Muscle of arm (tissue), 1 donor: ENCODE measurements at regions not wholly inside any gene's neighbourhood (a gene's known extent, or its start where the extent isn't known, plus 50 kb on each side); places are given as distances from the start of the nearest gene placed in this dataset.
"Not testable (repeated sequence)": the region's sequence is repeated elsewhere in the genome, so short reads cannot be mapped to it uniquely, and the experiment has no call there.

ENCODE experiments used
- DNase-seq: peaks from one replicate; pipeline ENCODE4 v3.0.0-alpha.2; 2013

DNA sequence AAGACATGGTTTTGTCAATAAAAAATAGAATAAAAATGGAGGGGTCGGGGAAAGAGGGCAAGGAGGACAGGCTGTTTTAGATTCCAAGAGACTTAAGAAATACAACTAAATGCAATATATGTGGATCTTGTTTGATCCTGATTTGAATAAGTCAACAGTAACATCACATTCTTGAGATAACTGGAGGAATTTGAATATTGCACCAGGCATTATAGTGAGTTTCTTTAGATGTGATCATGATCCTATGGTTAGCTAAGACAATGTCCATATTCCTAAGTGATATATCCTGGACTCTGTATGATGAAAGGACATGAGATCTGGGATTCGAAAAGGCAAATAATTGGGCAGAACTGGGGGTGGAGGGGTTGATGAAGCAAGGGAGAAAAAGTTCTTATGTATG is 311.8 kb downstream of the PLPP3 start:
- no peak for DNase-seq

DNA sequence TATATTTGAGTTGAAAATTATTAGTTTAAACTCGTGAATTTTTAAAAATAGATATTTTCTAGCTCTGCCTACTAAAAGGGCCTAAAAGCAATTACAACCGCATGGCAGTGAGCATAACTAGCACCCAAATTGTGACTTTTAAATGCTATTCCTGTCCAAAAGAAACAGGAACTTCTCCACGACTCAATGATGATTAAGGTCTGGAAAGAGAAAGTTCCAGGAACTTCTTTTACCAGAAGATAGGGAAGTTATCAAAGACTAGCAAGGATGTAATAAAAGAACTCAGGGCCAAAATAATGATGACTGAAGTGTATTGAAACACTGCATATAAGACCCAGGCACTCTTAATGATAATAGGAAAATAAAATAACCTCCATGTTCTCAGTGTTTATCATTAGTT is 313.0 kb downstream of the PLPP3 start:
- no peak for DNase-seq

DNA sequence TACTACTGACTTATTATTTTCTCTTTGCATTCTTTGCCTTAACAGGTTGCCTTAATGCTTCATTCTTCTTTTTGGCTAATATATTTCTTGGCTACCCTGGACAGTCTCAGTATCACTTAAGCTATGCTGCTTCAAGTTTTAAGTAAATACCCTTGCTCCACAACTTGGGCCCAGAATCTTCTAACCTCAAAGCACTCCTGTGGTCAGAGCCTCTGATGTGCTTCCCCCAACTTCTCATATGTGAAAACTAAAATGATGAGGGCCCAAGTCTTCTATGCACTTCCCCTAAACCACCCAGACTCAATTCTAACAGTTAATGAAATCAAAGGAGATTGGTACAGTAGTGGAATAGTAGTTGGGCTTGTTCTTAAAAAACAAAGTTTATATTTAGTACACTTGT is 314.1 kb downstream of the PLPP3 start:
- DNase-seq = no peak

DNA sequence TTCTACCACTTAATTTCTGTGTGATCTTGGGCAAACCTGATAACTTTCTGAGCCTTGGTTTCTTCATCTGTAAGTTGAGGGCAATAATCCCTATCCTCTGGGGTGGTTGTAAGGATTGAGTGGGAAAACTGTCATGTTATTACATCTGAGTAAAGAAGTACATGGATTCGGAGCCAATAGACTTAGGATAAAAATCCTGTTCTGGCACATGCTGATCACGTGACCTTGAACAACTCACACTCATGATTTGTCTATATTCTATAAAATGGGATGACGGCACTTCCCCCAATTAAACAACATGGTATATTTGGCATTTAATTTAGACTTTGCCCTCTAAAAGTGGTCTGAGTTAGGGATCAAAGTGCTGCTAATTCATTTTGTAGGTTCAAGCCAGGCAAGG is 315.5 kb downstream of the PLPP3 start:
- DNase-seq = no peak

DNA sequence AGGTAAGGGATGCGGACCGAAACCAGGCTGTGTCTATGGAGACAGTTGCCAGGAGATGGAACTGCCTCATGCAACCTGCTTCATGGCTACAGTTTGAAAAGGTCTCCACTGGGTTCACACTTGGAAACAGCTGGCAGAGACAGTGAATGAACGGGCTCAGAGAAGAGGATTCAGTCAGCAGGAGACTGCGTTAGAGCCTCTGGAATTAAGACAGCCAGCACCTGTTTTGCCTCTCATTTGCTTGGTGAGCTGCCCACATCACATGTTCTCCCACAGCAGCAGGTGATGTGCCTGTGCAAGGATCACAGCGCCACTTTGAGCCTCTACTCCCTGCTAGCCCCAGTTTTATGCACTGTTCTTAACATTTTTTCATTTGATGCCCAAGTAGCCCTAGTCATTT is 321.0 kb downstream of the PLPP3 start:
- peak; percentile 31 for DNase-seq

DNA sequence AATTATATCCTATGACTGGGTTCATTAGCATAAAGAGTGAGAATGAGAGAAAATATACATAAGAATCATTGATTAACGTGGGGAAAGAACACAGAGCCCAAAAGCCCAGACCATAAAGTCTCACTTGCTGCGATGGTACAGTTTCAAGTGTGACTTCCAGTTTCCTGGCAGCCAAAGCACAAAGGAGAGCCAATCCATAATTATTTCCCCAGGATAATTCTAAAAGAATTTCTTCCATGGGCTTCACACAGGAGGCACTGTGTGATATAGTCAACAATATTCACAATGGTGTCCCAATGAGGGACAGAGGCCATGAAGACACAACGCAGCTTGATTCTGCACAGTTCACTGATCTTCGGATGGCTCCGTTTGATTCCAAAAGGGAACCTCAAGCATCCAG is 321.6 kb downstream of the PLPP3 start:
- peak; percentile 21 for DNase-seq

DNA sequence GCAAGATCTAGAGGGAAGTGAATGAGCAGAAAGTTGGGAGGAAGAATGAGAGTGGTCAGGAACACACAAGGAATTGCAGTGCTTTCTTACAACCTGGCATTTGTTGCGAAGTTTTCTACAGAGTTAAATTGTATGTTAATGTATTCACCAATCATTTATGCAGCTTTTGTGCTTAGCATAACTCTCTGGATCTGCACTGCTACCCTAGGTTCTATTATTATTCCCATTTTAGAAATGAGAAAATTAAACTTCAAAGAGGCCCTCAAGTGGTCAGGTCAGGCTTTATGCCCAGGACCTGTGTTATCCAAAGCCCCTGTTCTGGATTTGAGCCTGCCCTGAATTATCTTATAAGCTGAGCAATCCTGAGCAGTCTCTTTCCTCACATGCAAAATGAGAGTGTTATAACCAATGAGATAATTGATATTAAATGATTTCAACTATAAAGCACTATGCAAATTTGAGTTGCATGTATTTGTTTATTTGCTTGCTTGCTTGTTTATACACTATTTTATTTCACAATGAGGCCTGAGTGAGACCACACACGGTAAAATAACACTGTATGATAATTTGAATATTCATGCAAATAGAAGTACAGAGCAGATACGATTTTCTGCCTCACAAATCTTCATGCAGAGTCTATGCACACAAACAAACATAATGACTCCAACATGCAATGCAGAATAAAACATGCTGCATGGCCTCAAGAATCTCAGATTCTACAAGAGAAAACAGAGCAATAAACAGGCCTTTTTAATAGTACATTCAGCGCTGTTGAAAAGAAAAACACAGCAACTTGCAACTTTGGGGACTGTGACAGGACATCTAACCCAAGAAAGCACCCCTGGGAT is 323.0 kb downstream of the PLPP3 start:
- DNase-seq = no peak

DNA sequence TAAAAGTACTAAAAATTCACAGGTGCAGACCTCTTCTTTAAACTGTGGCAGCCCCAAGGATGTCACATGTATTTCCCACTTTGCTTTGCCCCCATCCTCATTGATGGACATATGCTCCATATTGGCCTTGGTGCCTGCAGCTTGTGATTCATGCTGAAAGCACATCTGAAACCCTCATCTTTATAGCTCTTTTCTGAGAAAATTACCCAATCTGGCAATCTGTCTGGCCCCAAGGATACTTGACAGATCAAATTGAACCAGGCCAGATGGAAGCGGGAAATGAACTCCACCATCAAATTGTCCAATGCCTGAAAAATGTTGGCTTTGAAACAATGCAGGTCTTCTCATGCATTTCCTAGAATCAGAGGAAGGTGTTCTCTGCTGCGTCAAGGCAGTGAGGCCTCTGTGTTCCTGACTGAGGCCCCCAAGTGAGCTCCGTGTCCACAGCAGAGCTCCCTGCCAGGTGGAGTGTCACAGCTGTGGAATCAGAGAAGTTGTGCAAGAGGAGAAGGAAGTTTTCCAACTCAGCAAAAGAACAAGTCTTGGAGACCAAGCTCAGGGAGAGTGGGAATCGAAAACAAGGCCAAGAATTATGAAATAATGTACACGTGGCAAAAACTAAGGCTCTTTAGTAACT is 323.7 kb downstream of the PLPP3 start:
- DNase-seq = peak; percentile 94

DNA sequence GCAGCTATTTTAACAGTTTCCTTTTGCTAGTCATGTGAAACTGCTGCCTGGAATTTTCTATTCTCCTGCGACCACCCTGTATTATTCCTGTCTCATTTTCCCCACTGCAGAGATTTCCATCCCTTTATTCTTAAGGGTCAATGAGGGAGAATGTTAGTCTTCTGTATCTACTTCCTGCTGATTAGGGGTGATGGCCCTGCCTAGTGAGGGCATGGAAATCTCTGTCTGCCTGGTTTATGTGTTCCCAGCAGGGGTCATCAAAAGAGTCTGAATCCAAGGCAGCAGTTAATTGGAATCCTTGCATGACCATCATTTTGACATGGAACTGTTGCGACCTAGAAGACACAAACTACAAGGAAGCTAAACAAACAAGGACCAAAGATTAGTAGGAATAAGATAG is 325.2 kb downstream of the PLPP3 start:
- DNase-seq = no peak

DNA sequence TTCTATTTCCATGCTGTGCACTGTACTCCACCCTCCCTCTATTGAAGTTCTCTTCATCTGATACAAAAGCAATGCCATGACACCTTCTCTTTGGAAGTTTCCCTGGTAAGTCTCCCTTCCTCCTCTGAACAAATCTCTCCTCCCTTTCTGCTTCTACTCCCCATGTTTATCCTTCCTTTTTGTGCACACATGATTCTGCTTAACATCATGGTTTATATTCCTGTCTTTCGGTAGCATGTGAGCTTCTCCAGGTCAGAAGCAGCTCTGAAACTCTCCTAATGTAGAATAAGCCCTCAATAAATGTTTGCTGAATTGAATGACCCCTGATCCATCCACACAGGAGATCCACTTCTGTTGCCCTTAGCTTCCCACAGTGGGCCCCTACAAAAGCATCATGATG is 328.6 kb downstream of the PLPP3 start:
- no peak for DNase-seq

DNA sequence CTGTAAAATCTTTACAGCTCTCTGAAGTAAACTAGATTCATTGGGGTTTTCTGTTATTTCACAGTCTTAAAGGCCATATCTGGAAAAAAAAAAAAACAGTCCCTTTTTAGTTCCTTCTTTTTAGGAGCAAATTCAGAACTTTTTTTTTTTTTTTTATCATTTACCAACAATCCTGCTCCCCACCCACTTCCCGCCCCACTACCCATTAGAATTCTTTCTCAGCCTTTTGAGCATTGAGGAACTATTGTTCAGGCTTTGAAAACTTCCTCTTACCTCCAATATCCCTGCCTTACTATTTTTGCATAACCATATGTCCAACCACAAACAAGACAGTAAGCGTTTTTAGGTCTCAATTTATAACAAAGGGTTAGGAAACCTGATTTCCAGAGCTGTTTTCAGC is 330.1 kb downstream of the PLPP3 start:
- no peak for DNase-seq

DNA sequence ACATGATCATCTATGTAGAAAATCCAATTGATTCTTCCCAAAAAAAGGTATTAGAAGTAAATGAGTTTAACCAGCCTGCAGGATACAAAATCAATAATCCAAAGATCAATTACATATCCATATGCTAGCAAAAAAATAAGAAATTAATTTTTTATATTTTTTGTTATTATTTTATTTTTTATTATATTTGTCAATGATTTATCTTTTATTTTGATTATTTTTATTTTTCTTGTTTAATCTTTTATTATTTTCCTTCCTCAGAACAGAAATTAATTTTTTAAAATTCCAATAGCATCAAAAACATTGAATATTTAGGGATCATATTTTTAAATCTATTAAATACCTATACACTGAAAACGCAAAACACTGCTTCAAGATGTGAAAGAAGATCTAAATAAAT is 331.2 kb downstream of the PLPP3 start:
- no peak for DNase-seq

DNA sequence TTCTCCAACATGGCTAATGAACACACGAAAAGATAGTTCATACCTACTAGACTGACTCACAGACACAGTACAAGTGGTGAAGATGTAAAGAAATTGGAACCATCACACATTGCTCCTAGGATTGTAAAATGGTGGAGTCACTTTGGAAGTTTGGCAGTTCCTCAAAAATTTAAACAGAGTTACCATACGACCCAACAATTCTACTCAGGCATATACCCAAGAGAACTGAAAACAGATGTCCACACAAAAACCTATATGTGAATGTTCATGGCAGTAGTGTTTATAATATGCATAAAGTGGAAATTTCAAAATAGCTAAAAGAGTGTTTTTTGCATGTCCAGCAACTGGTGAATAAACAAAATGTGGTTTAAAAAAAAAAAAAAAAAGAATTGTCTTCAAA is 332.6 kb downstream of the PLPP3 start:
- not testable (repeated sequence) for DNase-seq

DNA sequence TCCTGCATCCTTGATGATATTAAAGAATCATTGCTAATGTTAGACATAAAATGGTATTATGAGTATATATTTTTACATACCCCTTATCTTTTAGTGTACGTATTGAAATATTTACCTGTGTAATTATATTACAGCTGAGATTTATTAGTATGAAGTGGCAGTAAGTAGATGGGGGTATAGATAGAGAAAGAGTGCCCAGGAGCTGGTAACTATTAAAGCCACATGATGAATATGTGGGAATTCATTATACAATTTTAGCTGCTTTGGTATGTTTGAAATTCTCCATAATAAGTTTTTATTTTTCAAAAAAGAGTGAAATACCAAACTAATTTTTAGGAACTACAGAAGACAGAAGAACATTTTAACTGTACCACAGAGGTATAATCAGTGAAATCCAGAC is 339.0 kb downstream of the PLPP3 start:
- no peak for DNase-seq

DNA sequence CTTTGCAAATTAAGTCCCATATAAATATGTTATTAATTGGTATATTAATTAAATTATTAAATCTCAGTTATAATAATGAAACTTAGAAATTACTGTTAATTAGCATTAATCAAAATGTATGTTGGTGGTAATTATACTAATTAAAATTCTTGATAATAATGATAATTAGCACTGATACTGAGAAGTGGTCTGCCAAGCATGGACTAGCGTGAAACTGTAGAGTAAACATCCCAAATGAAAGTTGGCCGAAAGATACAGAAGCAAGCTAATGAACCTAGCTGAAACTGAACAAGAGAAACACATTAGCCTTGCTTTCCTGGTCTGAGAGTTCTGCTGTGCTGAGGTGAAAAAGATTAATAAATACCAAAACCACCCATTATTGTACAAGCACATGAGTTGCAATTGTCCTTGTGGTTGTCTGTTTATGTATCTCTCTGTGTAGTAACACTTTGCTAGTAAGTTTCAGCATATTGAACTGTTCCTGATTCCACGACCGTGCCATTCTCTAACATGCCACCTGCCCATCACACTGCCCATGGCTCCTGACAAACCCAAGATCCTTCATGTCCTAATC is 341.8 kb downstream of the PLPP3 start:
- DNase-seq = no peak

DNA sequence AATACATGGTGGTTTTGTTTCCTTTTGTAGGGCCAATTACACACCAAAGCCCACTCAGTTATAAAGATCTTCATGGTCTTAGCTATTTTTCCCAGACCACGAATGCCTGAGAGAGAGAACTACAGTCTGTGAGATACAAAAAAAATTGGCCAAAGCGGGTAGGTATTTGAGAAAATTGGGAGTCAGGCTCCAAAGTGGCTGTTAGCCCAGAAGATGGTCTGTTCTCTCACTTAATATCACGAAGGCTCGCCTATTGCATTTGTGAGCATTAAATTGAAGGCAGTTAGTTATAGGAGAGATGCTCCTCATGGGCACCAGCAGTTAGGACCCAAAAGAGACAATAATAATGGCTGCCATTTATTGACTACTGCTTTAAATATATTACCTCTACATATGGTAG is 342.7 kb downstream of the PLPP3 start:
- DNase-seq = peak; percentile 40

DNA sequence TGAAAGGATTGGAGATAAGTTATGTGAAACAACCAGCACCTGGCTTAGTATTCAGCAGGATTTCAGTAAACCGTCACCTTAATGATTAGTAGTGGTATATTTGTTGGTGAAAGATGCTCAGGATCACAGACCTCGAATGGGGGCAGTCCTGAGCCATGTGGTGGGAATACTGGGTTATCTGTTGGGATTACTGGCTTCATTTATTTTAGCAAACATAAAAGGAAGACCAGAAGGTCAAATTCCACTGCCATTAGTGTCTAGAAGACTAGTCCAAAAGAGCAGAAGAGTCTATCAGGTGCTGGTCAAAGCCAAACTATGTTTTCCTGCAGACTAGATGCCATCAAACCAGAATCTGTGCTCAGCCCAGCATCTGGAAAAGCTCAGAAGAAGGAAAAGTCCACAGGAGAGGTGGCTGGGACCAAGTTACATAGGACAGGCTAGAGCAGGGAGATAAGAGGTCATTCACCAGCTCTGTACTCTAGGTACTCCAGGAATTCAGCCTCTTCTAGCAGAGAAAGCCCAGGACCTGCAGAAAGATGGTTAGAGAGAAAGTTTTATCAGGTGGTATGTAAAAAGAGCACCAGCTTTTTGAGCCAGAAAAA is 343.4 kb downstream of the PLPP3 start:
- no peak for DNase-seq

DNA sequence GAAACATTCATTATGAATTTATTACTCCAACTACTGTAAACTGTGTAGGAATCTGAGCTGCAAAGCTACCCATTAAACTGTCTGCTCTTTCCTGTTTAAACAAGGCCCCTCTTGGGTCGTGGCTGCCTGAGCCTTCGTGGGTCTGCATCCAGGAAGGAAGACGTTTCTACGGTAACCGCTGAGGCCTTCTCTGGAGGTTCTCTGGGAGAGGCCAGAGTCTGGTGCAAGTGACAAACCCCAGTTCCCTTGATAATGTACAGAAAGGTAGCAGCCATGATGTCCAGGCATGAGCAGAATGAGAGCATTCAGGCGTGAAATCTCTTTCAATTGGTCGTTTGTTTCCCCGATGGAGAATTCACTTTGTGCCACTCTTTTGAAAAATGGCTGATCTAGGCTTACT is 350.2 kb downstream of the PLPP3 start:
- no peak for DNase-seq

DNA sequence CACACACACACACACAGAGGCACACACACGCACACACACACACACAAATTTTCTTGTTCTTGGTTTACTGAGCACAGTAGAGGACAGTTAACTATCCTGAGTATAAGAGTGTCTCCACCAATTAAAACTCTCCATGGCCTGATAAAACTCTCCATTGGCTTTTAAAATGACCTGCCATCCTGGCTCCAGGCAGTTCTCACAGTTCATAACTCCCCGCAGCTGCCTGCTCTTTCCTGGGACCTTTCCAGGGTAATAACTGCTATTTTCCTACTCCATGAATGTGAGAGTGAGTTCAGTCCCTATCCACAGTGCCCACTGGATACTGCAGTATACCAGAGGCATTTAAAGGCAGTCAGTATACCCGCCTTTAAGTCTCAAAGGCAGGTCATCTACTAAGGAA is 351.5 kb downstream of the PLPP3 start:
- peak; percentile 61 for DNase-seq

DNA sequence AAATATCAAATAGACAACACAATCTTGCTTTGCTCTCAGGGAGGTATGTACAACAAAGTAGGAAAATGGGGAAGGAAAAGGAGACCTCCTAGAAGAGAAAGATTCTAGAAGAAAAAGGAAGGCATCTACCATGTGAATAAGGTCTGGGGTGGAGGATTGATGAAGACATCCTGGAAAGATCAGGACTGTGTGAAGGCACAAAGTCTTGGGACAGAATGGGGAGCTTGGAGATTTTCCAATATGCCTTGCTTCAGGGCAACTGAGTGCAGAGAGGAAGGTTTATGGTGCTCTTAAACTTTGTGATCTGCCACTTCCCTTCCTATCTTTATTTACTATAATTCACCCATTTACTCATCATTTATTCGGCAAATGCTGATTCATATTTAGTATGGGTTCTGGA is 352.0 kb downstream of the PLPP3 start:
- DNase-seq = no peak

DNA sequence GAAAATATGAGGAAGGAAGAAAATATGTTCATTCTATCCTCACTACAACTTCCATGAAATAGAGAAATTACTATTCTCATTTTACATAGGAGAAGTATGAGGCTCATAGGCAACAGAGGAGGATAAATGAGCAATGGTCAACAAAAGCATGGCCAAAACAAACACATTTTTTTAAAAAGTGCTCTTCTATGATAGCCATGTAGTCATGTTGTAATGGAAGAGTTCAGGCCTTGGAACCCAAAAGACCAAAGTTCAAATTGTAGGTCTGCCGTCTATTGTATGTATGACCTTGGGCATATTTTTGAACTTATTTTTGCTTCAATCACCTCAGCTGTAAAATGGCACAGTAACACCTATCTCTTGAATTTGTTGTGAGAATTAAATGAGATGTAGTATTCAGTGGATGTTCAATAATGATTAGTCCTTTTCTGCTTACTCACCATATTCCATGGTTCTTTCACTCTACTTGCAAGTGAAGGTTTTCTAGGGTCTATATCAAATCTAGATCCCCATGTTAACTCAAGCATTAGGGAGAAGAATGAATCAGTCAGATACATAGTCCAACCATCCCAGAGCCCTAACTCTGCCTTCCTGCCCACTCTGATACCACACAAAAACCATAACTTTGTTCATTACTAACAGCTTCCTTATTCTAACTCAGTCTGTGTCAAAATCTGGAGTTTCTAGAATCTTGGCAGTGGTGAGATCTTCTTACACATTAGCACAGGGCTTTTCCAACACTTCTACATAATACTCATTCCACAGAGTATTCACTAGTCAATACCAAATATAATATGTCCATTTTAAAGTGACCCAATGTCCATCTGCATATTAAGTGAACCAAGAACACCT is 353.2 kb downstream of the PLPP3 start:
- no peak for DNase-seq

DNA sequence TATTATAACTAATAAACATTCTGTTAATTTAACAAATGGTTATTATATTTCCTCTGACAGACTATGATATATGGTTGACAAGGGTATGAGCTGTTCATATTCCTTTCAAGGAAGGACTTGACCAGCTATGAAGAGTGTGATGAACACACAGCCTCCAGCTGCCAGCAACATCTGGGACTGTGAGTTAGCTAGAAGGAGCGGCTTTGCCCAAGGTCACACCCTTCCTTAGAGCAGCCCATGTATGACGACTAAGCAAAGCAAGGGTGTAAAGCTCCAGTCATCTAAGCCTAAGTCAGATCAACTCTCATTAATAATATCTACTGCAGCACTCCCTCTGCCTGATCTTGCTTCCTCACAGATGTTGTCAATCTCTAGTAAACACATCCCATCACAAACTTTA is 355.4 kb downstream of the PLPP3 start:
- DNase-seq = no peak
